Suprapubic skin (tissue), 4 donors: ENCODE measurements at regions not wholly inside any gene's neighbourhood (a gene's known extent, or its start where the extent isn't known, plus 50 kb on each side); places are given as distances from the start of the nearest gene placed in this dataset.

ENCODE experiments used
- DNase-seq, 2 donors: peaks; one replicate each; pipeline ENCODE4 v3.0.0-alpha.2; 2019; ENCODE audit warnings: low spot score in 2 of 2
- H3K27ac ChIP-seq: fragments of 200-600 bp; sonication (generic); one replicate; pipeline ENCODE4 v1.5.1; 2019
- H3K27me3 ChIP-seq: fragments of 200-600 bp; sonication (generic); one replicate; pipeline ENCODE4 v1.5.1; 2019
- H3K36me3 ChIP-seq: fragments of 200-600 bp; sonication (generic); one replicate; pipeline ENCODE4 v1.5.1; 2019
- H3K4me1 ChIP-seq: fragments of 200-600 bp; sonication (generic); one replicate; pipeline ENCODE4 v1.5.1; 2019
- H3K4me3 ChIP-seq: fragments of 200-600 bp; sonication (generic); one replicate; pipeline ENCODE4 v1.5.1; 2019; ENCODE audit warnings: mild to moderate bottlenecking
- H3K9me3 ChIP-seq: fragments of 200-600 bp; sonication (generic); one replicate; pipeline ENCODE4 v1.5.1; 2019
- EP300 ChIP-seq: sonication (generic); formaldehyde crosslinking; IDR thresholded peaks from one replicate; pipeline ENCODE4 v1.6.1; 2017; ENCODE audit warnings: antibody characterized with exemption
- POLR2A ChIP-seq, 2 donors: fragments of 450-650 bp; IDR thresholded peaks; one replicate each; pipeline ENCODE4 v1.6.1; 2017; ENCODE audit warnings: antibody characterized with exemption in 2 of 2, mild to moderate bottlenecking in 2 of 2, moderate library complexity in 2 of 2
- POLR2AphosphoS5 ChIP-seq, 3 donors: sonication (generic); formaldehyde crosslinking; IDR thresholded peaks; one replicate each; pipeline ENCODE4 v1.6.1; 2017; ENCODE audit warnings: antibody characterized with exemption in 3 of 3
- WGBS: methylation state at CpG from one replicate; pipeline ENCODE4 v1.1.5; 2018; 5-methylcytosine and 5-hydroxymethylcytosine counted together
- TF ChIP-seq, protein P1 (sequence below), 2 donors: fragments of 200-600 bp in 1 of 2; fragments of 450-650 bp in 1 of 2; sonication (generic) in 1 of 2; IDR thresholded peaks; one replicate each; pipeline ENCODE4 v1.5.1; 2016 to 2019; ENCODE audit warnings: antibody characterized with exemption in 2 of 2, mild to moderate bottlenecking in 1 of 2, moderate library complexity in 1 of 2

DNA sequence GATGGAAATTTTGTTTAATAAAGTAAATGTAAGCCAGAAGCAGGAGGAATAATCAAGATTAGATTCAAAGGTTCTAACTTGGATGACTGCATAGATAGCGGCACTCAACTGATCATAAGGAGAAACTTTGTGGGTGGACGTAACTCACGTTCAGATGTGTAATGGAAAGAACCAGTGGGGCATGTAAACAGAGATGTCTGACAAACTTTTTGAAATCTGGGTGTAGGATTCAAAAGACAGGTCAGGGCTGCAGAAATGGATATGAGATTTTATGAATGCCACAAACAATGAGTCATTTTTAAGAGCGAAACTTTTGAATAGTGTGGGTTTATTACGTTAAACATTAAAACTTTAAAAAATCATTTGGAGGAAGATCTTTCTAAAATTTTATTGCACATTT lies 375.6 kb downstream of the GBA3 start:
- H3K27ac ChIP-seq: no peak overlapping the region
- H3K9me3 ChIP-seq: no peaks in the 10 kb centered on the region
- H3K4me3 ChIP-seq: no peak overlapping the region
- H3K27me3 ChIP-seq: no peaks in the 10 kb centered on the region
- H3K4me1 ChIP-seq: no peaks in the 10 kb centered on the region
- H3K36me3 ChIP-seq: no peaks in the 10 kb centered on the region
- 80% methylated on average over 5 of the region's 5 CpGs for WGBS
- no peak for DNase-seq
- no peak for TF ChIP-seq EP300
- no peak for TF ChIP-seq POLR2AphosphoS5 (IDR thresholded peaks at IDR 0.05)
- TF ChIP-seq, protein P1, sequence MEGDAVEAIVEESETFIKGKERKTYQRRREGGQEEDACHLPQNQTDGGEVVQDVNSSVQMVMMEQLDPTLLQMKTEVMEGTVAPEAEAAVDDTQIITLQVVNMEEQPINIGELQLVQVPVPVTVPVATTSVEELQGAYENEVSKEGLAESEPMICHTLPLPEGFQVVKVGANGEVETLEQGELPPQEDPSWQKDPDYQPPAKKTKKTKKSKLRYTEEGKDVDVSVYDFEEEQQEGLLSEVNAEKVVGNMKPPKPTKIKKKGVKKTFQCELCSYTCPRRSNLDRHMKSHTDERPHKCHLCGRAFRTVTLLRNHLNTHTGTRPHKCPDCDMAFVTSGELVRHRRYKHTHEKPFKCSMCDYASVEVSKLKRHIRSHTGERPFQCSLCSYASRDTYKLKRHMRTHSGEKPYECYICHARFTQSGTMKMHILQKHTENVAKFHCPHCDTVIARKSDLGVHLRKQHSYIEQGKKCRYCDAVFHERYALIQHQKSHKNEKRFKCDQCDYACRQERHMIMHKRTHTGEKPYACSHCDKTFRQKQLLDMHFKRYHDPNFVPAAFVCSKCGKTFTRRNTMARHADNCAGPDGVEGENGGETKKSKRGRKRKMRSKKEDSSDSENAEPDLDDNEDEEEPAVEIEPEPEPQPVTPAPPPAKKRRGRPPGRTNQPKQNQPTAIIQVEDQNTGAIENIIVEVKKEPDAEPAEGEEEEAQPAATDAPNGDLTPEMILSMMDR (IDR thresholded peaks at IDR 0.05): no peak
- TF ChIP-seq POLR2A (IDR thresholded peaks at IDR 0.05): no peak

GRCh38 chr4:23062188-23062587 lies 369.5 kb downstream of the GBA3 start:
- H3K4me3 ChIP-seq: no peak overlapping the region
- no peaks in the 10 kb centered on the region for H3K4me1 ChIP-seq
- DNase-seq: no peak
- H3K9me3 ChIP-seq: no peaks in the 10 kb centered on the region
- 84% methylated on average over 2 of the region's 2 CpGs for WGBS
- no peaks in the 10 kb centered on the region for H3K36me3 ChIP-seq
- no peak for TF ChIP-seq POLR2AphosphoS5 (IDR thresholded peaks at IDR 0.05)
- no peak for TF ChIP-seq EP300
- no peak for TF ChIP-seq POLR2A (IDR thresholded peaks at IDR 0.05)
- TF ChIP-seq, protein P1 (IDR thresholded peaks at IDR 0.05): no peak
- H3K27ac ChIP-seq: no peak overlapping the region
- no peaks in the 10 kb centered on the region for H3K27me3 ChIP-seq

DNA sequence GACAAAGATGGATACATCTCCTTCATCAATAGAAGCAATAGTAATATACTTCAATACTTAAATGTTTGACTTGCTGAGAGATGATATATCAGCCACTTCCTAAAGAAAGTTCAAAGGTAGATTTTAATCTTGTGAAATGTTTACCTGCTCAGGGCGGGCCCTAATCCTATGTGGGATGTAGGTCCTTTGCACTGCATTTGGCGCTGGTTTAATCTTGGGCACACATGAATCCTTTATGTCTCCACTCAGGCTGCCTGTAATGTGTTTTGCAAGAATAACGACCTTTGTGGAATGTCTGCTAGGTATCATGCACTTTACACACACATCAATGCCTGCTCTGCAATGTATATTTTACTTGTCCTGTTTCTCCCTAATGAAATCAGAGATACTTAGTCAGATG lies 368.7 kb downstream of the GBA3 start:
- Histone ChIP-seq H3K4me3 (no peak overlapping the region), H3K27me3 (no peaks in the 10 kb centered on the region), H3K4me1 (no peaks in the 10 kb centered on the region), H3K9me3 (no peaks in the 10 kb centered on the region), H3K27ac (no peak overlapping the region), H3K36me3 (no peaks in the 10 kb centered on the region)
- 65% methylated on average over 3 of the region's 3 CpGs for WGBS
- no peak for DNase-seq
- no peak for TF ChIP-seq POLR2A (IDR thresholded peaks at IDR 0.05)

DNA sequence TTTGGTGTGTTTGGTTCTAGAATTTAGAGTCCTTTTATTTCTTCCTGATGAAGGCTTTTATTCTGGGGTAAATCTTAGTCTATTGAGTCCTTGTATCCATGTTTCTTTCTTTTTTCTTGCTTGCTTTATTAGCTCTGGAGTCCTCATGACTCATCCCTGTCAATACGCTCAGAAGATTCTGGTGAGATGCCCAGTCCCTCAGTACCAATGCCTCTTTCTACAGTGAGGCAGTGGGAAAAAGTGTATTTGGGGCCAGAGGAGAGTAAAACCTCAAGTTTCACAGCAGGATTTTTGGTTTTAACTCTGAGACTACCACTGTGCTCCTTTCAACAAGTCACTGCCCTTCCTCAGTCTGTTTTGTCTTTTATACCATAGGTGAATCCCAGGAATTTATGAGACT lies 368.0 kb downstream of the GBA3 start:
- no peaks in the 10 kb centered on the region for H3K4me1 ChIP-seq
- H3K27me3 ChIP-seq: no peaks in the 10 kb centered on the region
- H3K27ac ChIP-seq: no peak overlapping the region
- H3K9me3 ChIP-seq: no peaks in the 10 kb centered on the region
- DNase-seq: no peak
- 33% methylated on average over 1 of the region's 1 CpG for WGBS
- no peak overlapping the region for H3K4me3 ChIP-seq
- no peaks in the 10 kb centered on the region for H3K36me3 ChIP-seq
- TF ChIP-seq, protein P1 (IDR thresholded peaks at IDR 0.05): no peak

DNA sequence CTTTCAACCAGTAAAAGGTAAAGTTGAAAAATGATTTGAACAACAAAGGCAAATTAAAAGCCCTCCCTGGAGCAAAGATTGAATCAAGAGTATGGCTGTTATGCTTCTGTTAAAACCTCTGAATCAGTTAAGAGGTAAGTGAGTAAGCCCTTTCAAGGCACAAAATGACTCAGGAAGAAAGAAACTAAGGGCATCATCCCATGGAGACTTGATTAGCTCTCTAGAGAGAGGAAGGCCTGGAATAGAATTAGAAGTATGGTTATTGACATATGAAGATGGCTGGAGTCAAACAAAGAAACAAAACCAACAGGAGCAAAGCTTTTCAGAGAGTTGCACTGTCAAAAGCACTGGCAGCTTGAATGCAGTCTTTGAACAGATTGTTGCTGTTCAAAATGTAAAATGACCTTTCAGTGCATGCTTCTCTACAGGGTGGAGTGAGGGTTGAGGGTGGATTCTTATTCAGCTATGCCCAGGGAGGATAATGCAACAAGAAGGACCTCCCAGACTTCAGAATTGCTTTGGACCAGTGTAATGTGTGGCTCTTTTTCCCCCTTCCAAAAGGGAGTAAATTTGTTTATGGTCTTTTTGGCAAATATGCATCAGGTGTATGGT lies 365.5 kb downstream of the GBA3 start:
- H3K4me1 ChIP-seq: no peaks in the 10 kb centered on the region
- H3K9me3 ChIP-seq: no peaks in the 10 kb centered on the region
- H3K4me3 ChIP-seq: no peak overlapping the region
- H3K27ac ChIP-seq: no peak overlapping the region
- no peak for DNase-seq
- no peaks in the 10 kb centered on the region for H3K36me3 ChIP-seq
- no peaks in the 10 kb centered on the region for H3K27me3 ChIP-seq
- TF ChIP-seq POLR2A (IDR thresholded peaks at IDR 0.05): no peak
- no peak for TF ChIP-seq EP300
- TF ChIP-seq, protein P1 (IDR thresholded peaks at IDR 0.05): no peak
- no peak for TF ChIP-seq POLR2AphosphoS5 (IDR thresholded peaks at IDR 0.05)

DNA sequence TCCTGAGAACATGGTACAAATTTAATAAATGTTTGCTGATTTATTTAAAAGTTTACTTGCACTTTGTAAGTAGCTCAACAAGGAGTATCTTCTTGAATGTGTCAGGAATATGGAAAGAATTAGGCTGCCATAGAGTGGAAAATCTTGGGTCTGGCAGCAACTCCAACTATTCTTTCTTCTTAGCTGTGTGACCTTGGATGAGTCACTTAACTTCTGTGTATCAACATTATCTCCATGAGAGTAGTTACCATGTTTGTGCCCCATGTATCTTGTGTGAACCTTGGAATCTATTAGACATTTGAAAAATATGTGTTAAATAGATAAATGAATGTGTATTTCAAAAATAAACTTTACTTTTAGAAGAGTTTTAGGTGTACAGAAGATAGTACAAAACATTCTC lies 348.8 kb downstream of the GBA3 start:
- Histone ChIP-seq H3K4me1 (no peaks in the 10 kb centered on the region), H3K27me3 (no peaks in the 10 kb centered on the region), H3K9me3 (no peaks in the 10 kb centered on the region), H3K4me3 (no peak overlapping the region), H3K36me3 (no peaks in the 10 kb centered on the region), H3K27ac (no peak overlapping the region)
- DNase-seq: no peak
- TF ChIP-seq, protein P1 (IDR thresholded peaks at IDR 0.05): no peak
- TF ChIP-seq POLR2A (IDR thresholded peaks at IDR 0.05): no peak
- TF ChIP-seq POLR2AphosphoS5 (IDR thresholded peaks at IDR 0.05): no peak
- TF ChIP-seq EP300: no peak
